IMR-90 (cell line): ENCODE measurements at regions not wholly inside any gene's neighbourhood (a gene's known extent, or its start where the extent isn't known, plus 50 kb on each side); places are given as distances from the start of the nearest gene placed in this dataset.

Experiments used
- ATAC-seq: fragments of 200-7000 bp; cut with Tn5 transposase; 2 replicates; pipeline ENCODE4 v1.9.1; 2020; ENCODE audit warnings: low read depth, mild to moderate bottlenecking, moderate library complexity
- BruUV-seq: library from RNA; stranded (reverse); fragments of 400-500 nt; replicated peaks from 2 replicates; lab custom pipeline; 2021; lab: Mats Ljungman, UMichigan
- CTCF ChIA-PET: fragments of 300-600 bp; formaldehyde crosslinking; extraction: SDS; loops from one replicate; lab custom pipeline; 2021; ENCODE audit warnings: antibody characterized with exemption; lab: Yijun Ruan, JAX
- POLR2A ChIA-PET: fragments of 300-600 bp; sonication (Branson Sonifier 250); formaldehyde crosslinking; loops from one replicate; lab custom pipeline; 2022; ENCODE audit warnings: antibody characterized with exemption; ENCODE audit not compliant: unreplicated experiment; lab: Charles Lee
- DNase-seq: peaks from one replicate; pipeline ENCODE4 v3.0.0; 2013
- H2AFZ ChIP-seq: replicated peaks from 2 replicates; pipeline ENCODE3; 2013; ENCODE audit warnings: low read length, mild to moderate bottlenecking; ENCODE audit not compliant: poor library complexity
- H2AK5ac ChIP-seq: 2 replicates; pipeline ENCODE4 v1.6.1; 2013; ENCODE audit warnings: low read depth, low read length, inconsistent platforms
- H2AK9ac ChIP-seq: replicated peaks from 2 replicates; pipeline ENCODE3; 2013; ENCODE audit warnings: mild to moderate bottlenecking, low read depth, low read length, moderate library complexity; ENCODE audit not compliant: poor library complexity
- H2BK120ac ChIP-seq: 2 replicates; pipeline ENCODE4 v1.6.1; 2013; ENCODE audit warnings: low read depth, low read length, inconsistent platforms
- H2BK15ac ChIP-seq: 3 replicates; pipeline ENCODE4 v1.6.1; 2013; ENCODE audit warnings: low read depth, low read length, inconsistent platforms
- H2BK20ac ChIP-seq: 2 replicates; pipeline ENCODE4 v1.6.1; 2013; ENCODE audit warnings: low read depth, mild to moderate bottlenecking, inconsistent platforms, low read length, moderate library complexity
- H2BK5ac ChIP-seq: 2 replicates; pipeline ENCODE4 v1.6.1; 2013; ENCODE audit warnings: mild to moderate bottlenecking, low read depth, low read length, inconsistent platforms; ENCODE audit not compliant: poor library complexity, severe bottlenecking
- H3K14ac ChIP-seq: replicated peaks from 2 replicates; pipeline ENCODE4 v1.6.1; 2013; ENCODE audit warnings: low read depth, low read length, inconsistent platforms
- H3K18ac ChIP-seq: 2 replicates; pipeline ENCODE4 v1.6.1; 2013; ENCODE audit warnings: low read depth, low read length, control low read depth
- H3K23ac ChIP-seq: 2 replicates; pipeline ENCODE4 v1.6.1; 2013; ENCODE audit warnings: low read depth, low read length, inconsistent platforms
- H3K27ac ChIP-seq: 2 replicates; pipeline ENCODE4 v1.5.1; 2013; ENCODE audit warnings: mild to moderate bottlenecking, control low read depth, low read length; ENCODE audit not compliant: insufficient read depth
- H3K27me3 ChIP-seq: 2 replicates; pipeline ENCODE4 v1.6.1; 2013; ENCODE audit warnings: low read length; ENCODE audit not compliant: control insufficient read depth, insufficient read depth
- H3K36me3 ChIP-seq: 2 replicates; pipeline ENCODE4 v1.6.1; 2013; ENCODE audit warnings: low read length, mixed read lengths; ENCODE audit not compliant: control insufficient read depth, insufficient read depth
- H3K4ac ChIP-seq: 2 replicates; pipeline ENCODE4 v1.6.1; 2013; ENCODE audit warnings: low read depth, low read length, inconsistent platforms
- H3K4me1 ChIP-seq: 2 replicates; pipeline ENCODE4 v1.6.1; 2013; ENCODE audit warnings: low read length, mixed read lengths; ENCODE audit not compliant: control insufficient read depth, insufficient read depth
- H3K4me2 ChIP-seq: 2 replicates; pipeline ENCODE4 v1.6.1; 2013; ENCODE audit warnings: low read depth, mild to moderate bottlenecking, control low read depth, low read length, moderate library complexity
- H3K4me3 ChIP-seq: 2 replicates; pipeline ENCODE4 v1.5.1; 2013; ENCODE audit warnings: low read depth, mild to moderate bottlenecking, control low read depth, low read length, moderate library complexity; ENCODE audit not compliant: insufficient read depth
- H3K56ac ChIP-seq: 2 replicates; pipeline ENCODE4 v1.6.1; 2013; ENCODE audit warnings: low read length, inconsistent platforms; ENCODE audit not compliant: insufficient read depth; ENCODE audit errors: extremely low read depth
- H3K79me1 ChIP-seq, 2 experiments: 2 replicates each; pipeline ENCODE4 v1.6.1; 2013; ENCODE audit warnings: low read length in 2 of 2, inconsistent platforms in 1 of 2, low read depth in 1 of 2
- H3K9ac ChIP-seq: 2 replicates; pipeline ENCODE4 v1.6.1; 2013; ENCODE audit warnings: low read depth, low read length, control low read depth
- H3K9me1 ChIP-seq: 2 replicates; pipeline ENCODE4 v1.6.1; 2013; ENCODE audit warnings: low read length, inconsistent platforms; ENCODE audit not compliant: insufficient read depth
- H3K9me3 ChIP-seq: 2 replicates; pipeline ENCODE4 v1.6.1; 2013; ENCODE audit warnings: low read length; ENCODE audit not compliant: control insufficient read depth, insufficient read depth
- H4K20me1 ChIP-seq: 2 replicates; pipeline ENCODE4 v1.6.1; 2013; ENCODE audit warnings: low read length, inconsistent platforms; ENCODE audit not compliant: insufficient read depth
- H4K5ac ChIP-seq: 2 replicates; pipeline ENCODE4 v1.6.1; 2013; ENCODE audit warnings: mild to moderate bottlenecking, low read depth, low read length, control low read depth
- H4K8ac ChIP-seq, 2 experiments: 2 replicates each; pipeline ENCODE4 v1.6.1; 2013; ENCODE audit warnings: low read depth in 2 of 2, low read length in 2 of 2, control low read depth in 1 of 2, inconsistent platforms in 1 of 2
- H4K91ac ChIP-seq: 2 replicates; pipeline ENCODE4 v1.6.1; 2013; ENCODE audit warnings: low read depth, low read length, inconsistent platforms; ENCODE audit not compliant: insufficient read depth
- CHD1 ChIP-seq: IDR thresholded peaks from 2 replicates; pipeline ENCODE4 v1.6.1; 2012; ENCODE audit warnings: low read depth, low read length, improper control_type of control experiment
- CTCF ChIP-seq: conservative IDR thresholded peaks from 2 replicates; pipeline ENCODE4 v1.5.1; 2012; ENCODE audit warnings: mild to moderate bottlenecking, low read depth, low read length, improper control_type of control experiment
- ELK1 ChIP-seq: fragments of 150-350 bp; IDR thresholded peaks from 2 replicates; pipeline ENCODE4 v1.6.1; 2016; ENCODE audit warnings: low read depth, mild to moderate bottlenecking, low read length, moderate library complexity, borderline replicate concordance
- FOS ChIP-seq: fragments of 150-350 bp; IDR thresholded peaks from 2 replicates; pipeline ENCODE4 v1.6.1; 2016; ENCODE audit warnings: low read depth, low read length
- MAFK ChIP-seq: IDR thresholded peaks from 2 replicates; pipeline ENCODE4 v1.6.1; 2012; ENCODE audit warnings: low read depth, low read length, improper control_type of control experiment
- MXI1 ChIP-seq: IDR thresholded peaks from 2 replicates; pipeline ENCODE4 v1.6.1; 2012; ENCODE audit warnings: low read depth, mild to moderate bottlenecking, low read length, moderate library complexity, borderline replicate concordance
- WGBS, 2 experiments: methylation state at CpG; one replicate each; pipeline versions ENCODE4 v1.1.5 to v1.1.7; 2013; ENCODE audit warnings: missing lambda C conversion rate in 2 of 2; ENCODE audit not compliant: insufficient read length in 1 of 2; ENCODE audit errors: extremely low coverage in 2 of 2; 5-methylcytosine and 5-hydroxymethylcytosine counted together
- dilution Hi-C: fragments of 300-500 bp; cut with HindIII; formaldehyde crosslinking; loops from one replicate; pipeline ENCODE4 v1.14.3; 2018; ENCODE audit warnings: low sequenced_read_pairs; ENCODE audit not compliant: unreplicated experiment
- in situ Hi-C: fragments of 300-500 bp; cut with MboI; formaldehyde crosslinking; loops from 3 replicates; pipeline ENCODE4 v1.14.3; 2019; ENCODE audit warnings: low sequenced_read_pairs, inconsistent platforms, mixed read lengths
- intact Hi-C: fragments of 100-400 bp; cut with micrococcal nuclease; formaldehyde crosslinking; loops from 2 replicates; pipeline ENCODE4 v1.10.0; 2022

GRCh38 chr1:195791796-195792195, 816.4 kb downstream of the KCNT2 start:
- H3K14ac ChIP-seq: no peak overlapping the region
- H2AK5ac ChIP-seq: no peak overlapping the region
- no peak overlapping the region for H3K23ac ChIP-seq
- H4K20me1 ChIP-seq: no peaks in the 10 kb centered on the region
- CTCF ChIA-PET: no interaction called here
- no peak overlapping the region for H4K5ac ChIP-seq
- in situ Hi-C loops (no loop called here), intact Hi-C loops (no loop called here), dilution Hi-C loops (no loop called here)
- H3K56ac ChIP-seq: no peak overlapping the region
- H4K91ac ChIP-seq: no peak overlapping the region
- H3K9me3 ChIP-seq: no peaks in the 10 kb centered on the region
- H3K18ac ChIP-seq: no peak overlapping the region
- H3K4me3 ChIP-seq: no peak overlapping the region
- H3K27ac ChIP-seq: no peak overlapping the region
- H3K36me3 ChIP-seq: no peaks in the 10 kb centered on the region
- H4K8ac ChIP-seq: no peak overlapping the region
- POLR2A ChIA-PET: no interaction called here
- H3K4me2 ChIP-seq: no peak overlapping the region
- no peaks in the 10 kb centered on the region for H3K27me3 ChIP-seq
- no peaks in the 10 kb centered on the region for H3K4me1 ChIP-seq
- no CpG with 5 or more reads among the region's 7 CpGs for WGBS, 2 experiments
- H3K4ac ChIP-seq: no peak overlapping the region
- no peak overlapping the region for H2BK20ac ChIP-seq
- H3K79me1 ChIP-seq: no peaks in the 10 kb centered on the region
- no TSS peak for BruUV-seq
- H2AK9ac ChIP-seq: no peak overlapping the region
- no peak for TF ChIP-seq MAFK
- TF ChIP-seq MXI1: no peak
- TF ChIP-seq CTCF: no peak
- TF ChIP-seq FOS: no peak
- TF ChIP-seq CHD1: no peak
- TF ChIP-seq ELK1: no peak
- ATAC-seq (no peak), DNase-seq (no peak)
- H2BK5ac ChIP-seq: no peak overlapping the region
- no peak overlapping the region for H2BK15ac ChIP-seq
- H3K9ac ChIP-seq: no peak overlapping the region
- peak overlapping the region; percentile 67 for H2AFZ ChIP-seq
- no peak overlapping the region for H2BK120ac ChIP-seq
- no peaks in the 10 kb centered on the region for H3K9me1 ChIP-seq
